ENCODE measurements at regions not wholly inside any gene's neighbourhood (a gene's known extent, or its start where the extent isn't known, plus 50 kb on each side); places are given as distances from the start of the nearest gene placed in this dataset.

- TF ChIP-seq CTCF (conservative IDR thresholded peaks at IDR 0.05), result no peak
- TF ChIP-seq ZFX (IDR thresholded peaks at IDR 0.05), result no peak
Measured at GRCh38 chr4:156583265-156583664, 388.3 kb downstream of the PDGFC start.
